ENCODE measurements at regions not wholly inside any gene's neighbourhood (a gene's known extent, or its start where the extent isn't known, plus 50 kb on each side); places are given as distances from the start of the nearest gene placed in this dataset.

DNA sequence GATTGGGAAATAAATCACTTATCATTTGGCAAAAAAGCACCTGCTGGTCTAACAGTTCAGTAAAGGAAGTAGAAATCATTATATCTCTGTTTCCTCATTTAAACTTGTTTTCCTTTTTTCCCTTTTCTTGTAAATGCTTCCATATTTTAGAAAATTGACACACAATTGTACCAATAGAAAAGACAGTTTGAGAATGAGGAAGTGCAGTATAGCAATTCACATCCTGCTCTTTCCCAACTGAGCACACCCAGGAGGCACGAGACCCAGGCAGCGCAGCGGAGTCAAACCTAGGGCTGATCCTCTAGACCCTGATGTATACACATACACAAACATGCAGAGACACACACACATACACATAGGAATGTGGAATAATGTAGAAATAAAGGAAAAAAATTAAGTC is 74.8 kb upstream of the PACRGL start:
- Histone ChIP-seq H3K36me3 (ENCODE audit: insufficient read depth, low read length) (no peaks in the 10 kb centered on the region), H3K9me3 (ENCODE audit: insufficient read depth, low read length, severe bottlenecking) (no peaks in the 10 kb centered on the region), H3K27ac (ENCODE audit: low read length) (no peak overlapping the region), H3K4me2 (ENCODE audit: insufficient read depth, low read length) (no peak overlapping the region), H3K4me3 (ENCODE audit: low read depth in 1 of 2, low read length in 2 of 2) (no peak overlapping the region), H2AFZ (ENCODE audit: low read depth, low read length) (no peak overlapping the region), H3K79me2 (ENCODE audit: insufficient read depth, low read length) (no peaks in the 10 kb centered on the region), H4K20me1 (ENCODE audit: insufficient read depth, low read length) (no peaks in the 10 kb centered on the region), H3K9ac (ENCODE audit: low read depth, low read length) (no peak overlapping the region), H3K27me3 (ENCODE audit: insufficient read depth, low read length, poor library complexity) (no peaks in the 10 kb centered on the region), H3K4me1 (ENCODE audit: insufficient read depth, low read length) (no peaks in the 10 kb centered on the region)
- DNase-seq (no peak), ATAC-seq (ENCODE audit: insufficient read depth, low read depth) (no peak)
- no peak for TF ChIP-seq EZH2 (IDR thresholded peaks at IDR 0.05; ENCODE audit: borderline replicate concordance, low read depth, low read length, severe bottlenecking)

DNA sequence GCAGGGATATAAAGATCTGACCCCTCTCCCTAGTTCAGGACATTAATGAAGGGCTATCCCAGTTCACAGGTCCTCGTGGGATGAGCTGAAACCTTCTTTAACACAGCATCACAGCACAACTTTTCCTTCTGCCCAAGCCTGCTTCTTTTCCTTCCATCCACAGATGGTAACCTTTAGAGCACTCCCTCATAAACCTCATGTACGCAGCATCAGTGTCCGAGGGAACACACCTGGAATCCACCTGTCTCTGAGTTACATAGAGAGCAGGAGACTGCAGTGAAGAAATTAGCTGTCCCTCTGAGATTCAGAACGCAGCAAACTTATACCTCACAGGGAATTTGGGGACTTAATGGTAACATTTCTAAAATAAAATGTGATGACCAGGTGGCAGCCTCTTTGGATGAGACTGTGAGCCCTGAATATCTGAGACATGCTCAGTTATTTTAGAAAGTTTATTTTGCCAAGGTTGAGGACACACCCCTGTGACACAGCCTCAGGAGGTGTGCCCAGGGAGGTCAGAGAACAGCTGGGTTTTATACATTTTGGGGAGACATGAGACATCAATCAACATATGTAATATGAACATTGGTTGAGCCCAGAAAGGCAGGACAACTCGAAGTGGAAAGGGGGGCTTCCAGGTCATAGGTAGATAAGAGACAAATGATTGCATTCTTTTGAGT is 73.8 kb upstream of the PACRGL start:
- Histone ChIP-seq H3K27me3 (ENCODE audit: insufficient read depth, low read length, poor library complexity) (no peaks in the 10 kb centered on the region), H3K9ac (ENCODE audit: low read depth, low read length) (no peak overlapping the region), H3K9me3 (ENCODE audit: insufficient read depth, low read length, severe bottlenecking) (no peaks in the 10 kb centered on the region), H3K4me2 (ENCODE audit: insufficient read depth, low read length) (no peak overlapping the region), H3K4me1 (ENCODE audit: insufficient read depth, low read length) (no peaks in the 10 kb centered on the region), H4K20me1 (ENCODE audit: insufficient read depth, low read length) (no peaks in the 10 kb centered on the region), H3K36me3 (ENCODE audit: insufficient read depth, low read length) (no peaks in the 10 kb centered on the region), H3K27ac (ENCODE audit: low read length) (no peak overlapping the region), H3K79me2 (ENCODE audit: insufficient read depth, low read length) (no peaks in the 10 kb centered on the region), H3K4me3 (ENCODE audit: low read depth in 1 of 2, low read length in 2 of 2) (no peak overlapping the region), H2AFZ (ENCODE audit: low read depth, low read length) (no peak overlapping the region)
- TF ChIP-seq, protein P1, sequence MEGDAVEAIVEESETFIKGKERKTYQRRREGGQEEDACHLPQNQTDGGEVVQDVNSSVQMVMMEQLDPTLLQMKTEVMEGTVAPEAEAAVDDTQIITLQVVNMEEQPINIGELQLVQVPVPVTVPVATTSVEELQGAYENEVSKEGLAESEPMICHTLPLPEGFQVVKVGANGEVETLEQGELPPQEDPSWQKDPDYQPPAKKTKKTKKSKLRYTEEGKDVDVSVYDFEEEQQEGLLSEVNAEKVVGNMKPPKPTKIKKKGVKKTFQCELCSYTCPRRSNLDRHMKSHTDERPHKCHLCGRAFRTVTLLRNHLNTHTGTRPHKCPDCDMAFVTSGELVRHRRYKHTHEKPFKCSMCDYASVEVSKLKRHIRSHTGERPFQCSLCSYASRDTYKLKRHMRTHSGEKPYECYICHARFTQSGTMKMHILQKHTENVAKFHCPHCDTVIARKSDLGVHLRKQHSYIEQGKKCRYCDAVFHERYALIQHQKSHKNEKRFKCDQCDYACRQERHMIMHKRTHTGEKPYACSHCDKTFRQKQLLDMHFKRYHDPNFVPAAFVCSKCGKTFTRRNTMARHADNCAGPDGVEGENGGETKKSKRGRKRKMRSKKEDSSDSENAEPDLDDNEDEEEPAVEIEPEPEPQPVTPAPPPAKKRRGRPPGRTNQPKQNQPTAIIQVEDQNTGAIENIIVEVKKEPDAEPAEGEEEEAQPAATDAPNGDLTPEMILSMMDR (IDR thresholded peaks at IDR 0.05; ENCODE audit: borderline replicate concordance, extremely low read depth, low read length, poor library complexity, severe bottlenecking): no peak
- TF ChIP-seq EZH2 (IDR thresholded peaks at IDR 0.05; ENCODE audit: borderline replicate concordance, low read depth, low read length, severe bottlenecking): no peak
- ATAC-seq (ENCODE audit: insufficient read depth, low read depth) (no peak), DNase-seq (no peak)

DNA sequence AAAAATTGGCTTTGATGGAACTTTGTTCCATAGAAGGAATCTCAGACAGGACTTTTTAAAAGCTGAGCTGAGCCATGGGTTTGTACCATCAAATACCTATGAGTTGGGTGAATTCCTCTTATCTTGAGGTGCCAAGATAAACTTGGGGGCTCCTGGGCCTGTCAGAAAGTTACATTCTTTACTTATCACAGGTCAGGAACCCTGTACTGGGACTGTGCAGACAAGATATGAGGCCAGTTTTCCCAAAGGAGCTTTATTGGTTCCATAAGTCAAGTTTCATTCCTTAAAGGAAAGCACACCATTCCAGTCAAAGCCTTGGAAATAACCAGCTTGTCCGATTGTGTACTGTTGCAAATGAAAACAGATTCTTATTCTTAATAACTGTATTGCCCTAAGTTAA is 72.4 kb upstream of the PACRGL start:
- H3K36me3 ChIP-seq (ENCODE audit: insufficient read depth, low read length): no peaks in the 10 kb centered on the region
- H2AFZ ChIP-seq (ENCODE audit: low read depth, low read length): no peak overlapping the region
- ATAC-seq (ENCODE audit: insufficient read depth, low read depth) (no peak), DNase-seq (no peak)
- no peak overlapping the region for H3K4me2 ChIP-seq (ENCODE audit: insufficient read depth, low read length)
- H3K4me1 ChIP-seq (ENCODE audit: insufficient read depth, low read length): no peaks in the 10 kb centered on the region
- H3K27ac ChIP-seq (ENCODE audit: low read length): no peak overlapping the region
- H3K9ac ChIP-seq (ENCODE audit: low read depth, low read length): no peak overlapping the region
- H3K4me3 ChIP-seq (ENCODE audit: low read depth in 1 of 2, low read length in 2 of 2): no peak overlapping the region
- H3K79me2 ChIP-seq (ENCODE audit: insufficient read depth, low read length): no peaks in the 10 kb centered on the region
- no peaks in the 10 kb centered on the region for H3K27me3 ChIP-seq (ENCODE audit: insufficient read depth, low read length, poor library complexity)
- no peaks in the 10 kb centered on the region for H3K9me3 ChIP-seq (ENCODE audit: insufficient read depth, low read length, severe bottlenecking)
- no peak for TF ChIP-seq EZH2 (IDR thresholded peaks at IDR 0.05; ENCODE audit: borderline replicate concordance, low read depth, low read length, severe bottlenecking)
- TF ChIP-seq, protein P1 (IDR thresholded peaks at IDR 0.05; ENCODE audit: borderline replicate concordance, extremely low read depth, low read length, poor library complexity, severe bottlenecking): no peak
- no peaks in the 10 kb centered on the region for H4K20me1 ChIP-seq (ENCODE audit: insufficient read depth, low read length)

DNA sequence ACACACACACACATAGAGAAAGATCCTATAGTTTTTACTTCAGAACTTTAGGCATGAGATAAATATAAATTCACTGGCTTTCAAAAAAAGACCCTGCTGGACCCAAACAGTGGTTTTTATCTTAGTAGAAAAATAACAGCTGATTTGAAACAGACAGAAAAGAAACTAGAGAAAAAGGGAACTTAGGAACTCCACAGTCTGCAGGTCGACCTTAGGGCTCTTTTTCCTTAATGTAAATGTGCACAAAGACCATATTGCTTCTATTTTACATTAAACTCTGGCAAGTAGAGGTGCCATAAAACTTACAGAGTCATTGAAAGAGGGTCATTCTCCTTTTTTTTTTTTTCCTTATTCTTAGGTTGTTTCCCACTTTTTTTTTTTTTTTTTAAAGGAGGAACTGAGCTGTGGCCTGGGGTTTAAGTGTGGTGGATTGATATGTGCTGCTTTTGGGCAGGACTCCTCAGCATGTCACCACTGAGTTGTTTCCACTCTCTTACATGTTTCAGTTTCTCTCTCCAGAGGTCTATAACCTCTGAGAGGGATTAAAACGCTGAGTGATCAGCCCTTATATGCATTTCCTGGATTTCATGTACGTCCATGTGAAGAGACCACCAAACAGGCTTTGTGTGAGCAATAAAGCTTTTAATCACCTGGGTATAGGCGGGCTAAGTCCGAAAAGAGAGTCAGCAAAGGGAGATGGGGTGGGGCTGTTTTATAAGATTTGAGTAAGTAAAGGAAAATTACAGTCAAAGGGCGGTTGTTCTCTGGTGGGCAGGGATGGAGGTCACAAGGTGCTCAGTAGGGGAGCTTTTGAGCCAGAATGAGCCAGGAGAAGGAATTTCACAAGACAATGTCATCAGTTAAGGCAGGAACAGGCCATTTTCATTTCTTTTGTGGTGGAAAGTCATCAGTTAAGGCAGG is 70.8 kb upstream of the PACRGL start:
- no peak for ATAC-seq (ENCODE audit: insufficient read depth, low read depth)
- Histone ChIP-seq H3K27ac (ENCODE audit: low read length) (no peak overlapping the region), H3K9ac (ENCODE audit: low read depth, low read length) (no peak overlapping the region), H4K20me1 (ENCODE audit: insufficient read depth, low read length) (no peaks in the 10 kb centered on the region), H3K36me3 (ENCODE audit: insufficient read depth, low read length) (no peaks in the 10 kb centered on the region), H3K4me3 (ENCODE audit: low read depth in 1 of 2, low read length in 2 of 2) (no peak overlapping the region), H3K9me3 (ENCODE audit: insufficient read depth, low read length, severe bottlenecking) (no peaks in the 10 kb centered on the region), H3K4me1 (ENCODE audit: insufficient read depth, low read length) (no peaks in the 10 kb centered on the region), H2AFZ (ENCODE audit: low read depth, low read length) (no peak overlapping the region), H3K27me3 (ENCODE audit: insufficient read depth, low read length, poor library complexity) (no peaks in the 10 kb centered on the region), H3K4me2 (ENCODE audit: insufficient read depth, low read length) (no peak overlapping the region), H3K79me2 (ENCODE audit: insufficient read depth, low read length) (no peaks in the 10 kb centered on the region)
- DNase-seq: no peak
- no peak for TF ChIP-seq EZH2 (IDR thresholded peaks at IDR 0.05; ENCODE audit: borderline replicate concordance, low read depth, low read length, severe bottlenecking)
- TF ChIP-seq, protein P1 (IDR thresholded peaks at IDR 0.05; ENCODE audit: borderline replicate concordance, extremely low read depth, low read length, poor library complexity, severe bottlenecking): no peak

Measured in DND-41 (cell line).